Left lobe of liver (tissue), 2 donors: ENCODE measurements at regions not wholly inside any gene's neighbourhood (a gene's known extent, or its start where the extent isn't known, plus 50 kb on each side); places are given as distances from the start of the nearest gene placed in this dataset.
"Not testable (repeated sequence)": the region's sequence is repeated elsewhere in the genome, so short reads cannot be mapped to it uniquely, and the experiment has no call there.

Experiments used
- ATAC-seq: fragments of 200-7000 bp; cut with Tn5 transposase; one replicate; pipeline ENCODE4 v1.9.1; 2020; ENCODE audit warnings: mild to moderate bottlenecking, moderate library complexity
- DNase-seq: peaks from one replicate; pipeline ENCODE4 v3.0.0-alpha.2; 2020; ENCODE audit warnings: low spot score
- donor health status: DM: no; HTN: no; CAD: no; lungs with moderate emphysema.
- donor health status: DM: no; HTN: yes; CAD: no.

DNA sequence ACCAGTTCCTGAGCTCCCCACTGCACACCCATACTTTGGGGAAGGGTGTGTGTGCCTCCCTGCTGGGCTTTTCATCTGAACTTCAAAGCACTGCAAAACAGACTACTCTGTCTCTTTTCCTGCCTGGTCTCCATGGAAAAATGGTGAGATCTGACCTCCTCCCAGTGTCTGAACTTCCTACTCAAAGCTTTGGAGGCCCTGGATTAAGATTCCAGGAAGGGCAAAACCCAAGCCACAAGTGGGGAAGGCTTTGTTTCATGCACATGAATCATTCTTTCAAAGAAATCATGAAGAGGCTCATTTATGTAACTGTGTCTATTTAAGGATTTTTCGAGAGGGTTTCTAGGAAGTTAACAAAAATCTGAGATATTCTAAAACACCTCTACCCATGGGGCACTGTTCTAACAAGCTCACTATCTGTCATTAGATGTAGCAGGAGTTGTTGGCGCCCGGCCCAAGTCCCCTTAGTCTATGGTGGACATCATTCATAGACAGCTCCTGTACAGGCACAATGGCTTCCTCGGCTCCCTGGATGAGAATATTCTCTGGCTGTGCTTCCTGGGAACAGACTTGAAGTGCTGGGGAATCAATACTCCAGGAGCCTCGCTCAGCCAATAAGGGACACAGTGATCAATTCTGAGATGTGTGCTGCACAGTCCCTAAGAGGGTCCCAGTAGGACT, 224.0 kb downstream of the KTN1 start:
- ATAC-seq (no peak), DNase-seq (no peak)

DNA sequence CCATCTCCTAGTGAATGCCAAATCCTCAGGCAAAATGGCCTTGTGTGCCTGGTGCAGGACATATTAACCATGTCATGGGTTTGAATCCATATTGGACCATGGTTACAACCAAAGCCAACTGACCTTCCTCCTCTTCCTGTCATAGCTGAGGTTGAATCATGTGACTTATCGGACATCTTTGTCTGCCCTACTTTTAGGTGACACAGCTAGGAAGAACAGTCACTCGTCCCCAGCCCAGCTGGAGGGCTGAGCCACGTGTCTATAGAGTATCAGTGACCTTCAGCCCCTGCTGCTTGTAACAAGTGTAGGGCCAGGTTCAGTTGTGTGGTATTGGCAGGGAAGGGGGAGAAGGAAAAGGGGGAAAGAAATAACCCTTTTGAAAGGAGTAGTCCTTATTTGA, 225.2 kb downstream of the KTN1 start:
- no peak for DNase-seq
- no peak for ATAC-seq

DNA sequence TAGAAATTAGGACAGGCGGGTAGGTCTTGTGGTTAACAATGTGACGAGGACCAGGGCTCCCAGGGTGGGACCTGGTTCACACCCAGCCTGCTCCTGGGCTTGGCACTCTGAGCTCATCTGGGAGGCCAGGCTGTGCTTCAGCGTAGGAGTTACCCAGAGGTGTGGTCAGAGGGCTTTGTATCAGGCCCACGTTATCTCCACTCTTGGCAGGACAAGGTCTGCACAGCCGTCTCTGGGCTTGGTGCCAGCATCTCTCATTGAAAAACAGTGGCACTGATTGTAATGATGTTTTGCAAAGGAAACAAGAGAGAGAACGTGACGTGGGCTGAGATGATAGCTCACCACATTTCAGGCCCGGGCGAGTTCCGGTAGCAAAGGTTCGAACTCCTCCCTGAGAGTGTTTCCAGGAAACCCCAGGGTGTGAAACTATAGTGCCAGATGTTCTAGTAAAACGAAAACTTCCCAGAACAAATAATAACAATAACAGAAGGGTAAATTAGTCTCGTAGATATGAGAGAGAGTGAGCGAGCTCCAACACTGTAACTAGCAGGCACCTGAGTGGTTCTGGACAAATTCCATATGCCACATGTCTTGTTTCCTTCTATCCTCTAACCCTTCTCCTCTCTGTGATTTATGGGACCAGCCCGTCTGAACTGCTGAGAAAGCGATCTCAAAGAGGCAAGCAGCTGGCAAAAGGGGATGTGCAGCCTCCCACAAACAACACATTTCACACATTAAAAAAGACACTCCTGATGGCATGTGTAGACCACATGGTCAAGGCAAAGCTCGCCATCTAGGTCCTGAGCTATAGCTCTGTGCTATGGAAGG, 227.3 kb downstream of the KTN1 start:
- ATAC-seq (peak; percentile 95), DNase-seq (peak; percentile 79)

DNA sequence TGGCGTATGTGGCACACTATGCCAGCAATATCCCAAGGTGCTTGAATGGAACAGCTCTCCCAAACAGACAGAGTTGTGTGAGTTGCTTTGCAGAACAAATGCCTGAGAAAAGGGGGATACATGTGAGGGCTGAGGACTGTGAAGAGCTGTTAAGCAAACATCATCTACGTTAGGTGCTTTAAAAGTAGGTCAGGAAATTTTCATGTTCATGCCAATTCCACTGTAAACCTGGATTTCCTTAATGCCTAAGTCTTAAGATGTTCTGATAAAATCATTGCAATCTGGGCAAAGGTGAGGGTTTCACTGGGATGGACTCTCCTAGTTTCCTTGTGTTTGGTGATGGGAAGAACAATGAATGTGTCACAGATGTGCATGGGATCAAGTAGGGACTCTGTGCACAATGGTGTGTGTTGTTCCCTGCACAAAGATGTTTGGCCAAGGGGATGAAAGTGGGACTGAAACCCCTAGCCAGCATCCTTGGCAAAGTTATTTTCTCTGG, 227.9 kb downstream of the KTN1 start:
- DNase-seq (no peak), ATAC-seq (no peak)

DNA sequence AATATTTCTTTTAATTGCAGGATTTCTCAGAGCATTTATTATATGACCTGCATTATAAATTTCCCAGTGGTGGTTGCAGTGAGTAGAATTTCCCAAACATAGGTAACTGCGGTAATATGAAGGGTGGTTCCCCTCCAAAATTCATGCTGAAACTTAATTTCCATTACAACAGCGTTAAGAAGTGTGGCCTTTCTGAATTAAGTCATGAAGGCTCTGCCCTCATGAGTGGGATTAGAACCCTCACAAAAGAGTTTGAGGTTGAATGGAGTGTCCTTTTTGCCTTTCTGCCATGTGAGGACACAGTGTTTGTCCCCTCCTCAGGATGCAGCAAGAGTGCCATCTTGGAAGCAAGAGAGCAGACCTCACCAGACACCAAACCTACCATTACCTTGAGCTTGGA, 233.6 kb downstream of the KTN1 start:
- ATAC-seq (no peak), DNase-seq (no peak)

DNA sequence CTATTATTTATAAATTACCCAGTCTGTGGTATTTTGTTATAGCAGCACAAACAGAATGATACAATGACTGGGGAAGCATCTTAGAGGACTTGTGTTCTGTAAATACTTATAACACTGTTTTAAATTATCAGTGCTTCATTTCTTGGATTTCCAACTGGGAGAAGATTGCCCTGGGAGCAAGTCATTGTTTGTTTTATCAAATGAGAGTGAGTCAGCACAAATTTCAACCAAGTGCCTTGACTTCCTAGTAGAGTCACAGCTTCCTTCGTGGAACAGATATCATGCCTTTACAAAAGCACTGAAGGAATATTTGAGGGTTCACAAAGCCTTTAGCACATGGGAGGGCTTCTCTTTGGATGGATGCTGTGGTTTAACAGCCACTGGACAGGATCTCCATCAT, 234.1 kb downstream of the KTN1 start:
- DNase-seq (no peak), ATAC-seq (no peak)

DNA sequence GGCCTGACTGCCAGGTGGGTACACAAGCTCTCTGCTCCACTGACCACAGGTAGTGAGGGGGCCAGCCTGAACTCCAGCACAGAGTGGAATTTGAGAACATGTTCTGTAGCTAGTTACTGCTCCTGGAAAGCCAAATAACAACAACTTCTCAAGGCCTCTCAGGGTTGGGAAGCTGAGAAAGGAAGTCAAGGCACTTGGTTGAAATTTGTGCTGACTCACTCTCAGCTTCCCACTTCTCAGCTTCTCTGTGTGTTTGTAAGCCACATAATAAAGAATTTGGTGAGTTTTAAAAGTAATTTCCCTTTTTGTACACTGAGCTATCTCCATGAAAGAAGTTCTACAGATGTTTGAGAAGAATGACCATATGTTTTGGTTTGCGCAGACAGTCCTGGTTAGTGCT, 234.9 kb downstream of the KTN1 start:
- DNase-seq, result no peak
- ATAC-seq, result peak; percentile 34

DNA sequence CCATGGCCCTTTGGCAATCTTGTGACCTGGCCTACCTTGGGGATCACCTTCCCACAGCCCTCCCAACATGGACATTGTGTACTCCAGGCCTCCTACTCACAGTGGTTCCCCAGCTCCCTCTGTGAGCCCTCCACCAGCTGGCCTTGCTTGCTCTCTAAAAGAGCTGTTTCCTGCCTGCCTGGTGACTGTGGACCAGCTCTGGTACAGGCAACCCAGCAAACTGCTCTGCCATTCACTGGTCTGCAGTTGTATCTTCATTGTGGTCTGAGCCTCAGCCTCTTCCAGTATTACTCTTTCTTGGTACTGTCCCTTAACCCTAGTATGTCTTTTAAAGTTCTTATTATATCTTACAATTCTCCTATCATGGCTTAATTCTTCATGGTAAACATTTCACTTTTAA, 236.2 kb downstream of the KTN1 start:
- DNase-seq (no peak), ATAC-seq (no peak)

DNA sequence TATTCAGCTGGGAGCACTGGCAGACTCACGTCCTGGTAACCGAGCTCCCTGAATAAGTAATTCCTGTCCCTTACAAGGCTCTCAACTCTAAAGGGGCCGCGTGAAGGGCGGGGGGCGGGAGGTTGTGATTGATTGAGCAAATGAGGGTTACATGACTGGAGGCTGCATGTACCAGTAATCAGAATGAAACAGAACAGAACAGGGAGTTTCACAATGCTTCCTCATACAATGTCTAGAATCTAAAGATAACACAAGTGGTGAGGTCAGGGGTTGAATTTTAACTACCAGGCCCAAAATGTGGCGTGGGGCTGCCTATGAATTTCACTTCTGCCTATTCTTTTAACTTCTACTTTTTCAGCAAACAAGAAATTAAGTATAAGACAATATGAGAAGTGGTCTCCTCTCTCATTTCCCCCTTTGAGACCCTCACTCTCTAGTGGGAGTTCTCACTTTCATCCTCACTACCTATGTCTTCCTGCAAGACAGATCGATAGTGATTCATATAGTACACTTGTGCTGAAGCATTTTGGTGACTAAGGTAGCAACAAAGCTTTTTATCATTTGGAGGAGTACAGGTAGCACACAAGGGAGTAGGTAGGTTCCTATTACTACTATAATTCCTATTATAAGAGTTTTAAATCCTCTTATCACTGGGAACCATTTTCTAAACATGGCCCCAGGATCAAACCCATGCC, 239.8 kb downstream of the KTN1 start:
- ATAC-seq (no peak), DNase-seq (no peak)

DNA sequence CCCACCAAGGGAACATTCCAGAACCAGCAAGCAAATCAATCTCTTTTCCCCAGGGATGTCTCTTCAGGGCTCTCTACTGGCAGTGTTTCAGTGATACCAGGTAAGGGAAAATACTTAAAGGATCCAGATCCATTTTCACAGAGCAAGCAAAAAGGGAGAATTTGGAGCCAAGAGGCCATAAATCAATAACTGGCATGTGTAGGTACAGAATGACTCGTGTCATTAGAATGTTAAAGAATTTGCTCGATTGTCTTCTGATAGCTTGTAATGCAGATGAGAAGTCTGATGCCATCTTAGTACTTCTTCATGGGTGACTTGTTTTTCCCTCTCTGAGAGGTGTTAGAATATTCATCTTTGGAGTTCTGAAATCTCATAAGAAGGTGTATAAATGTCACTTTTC, 242.9 kb downstream of the KTN1 start:
- ATAC-seq, result no peak
- no peak for DNase-seq

DNA sequence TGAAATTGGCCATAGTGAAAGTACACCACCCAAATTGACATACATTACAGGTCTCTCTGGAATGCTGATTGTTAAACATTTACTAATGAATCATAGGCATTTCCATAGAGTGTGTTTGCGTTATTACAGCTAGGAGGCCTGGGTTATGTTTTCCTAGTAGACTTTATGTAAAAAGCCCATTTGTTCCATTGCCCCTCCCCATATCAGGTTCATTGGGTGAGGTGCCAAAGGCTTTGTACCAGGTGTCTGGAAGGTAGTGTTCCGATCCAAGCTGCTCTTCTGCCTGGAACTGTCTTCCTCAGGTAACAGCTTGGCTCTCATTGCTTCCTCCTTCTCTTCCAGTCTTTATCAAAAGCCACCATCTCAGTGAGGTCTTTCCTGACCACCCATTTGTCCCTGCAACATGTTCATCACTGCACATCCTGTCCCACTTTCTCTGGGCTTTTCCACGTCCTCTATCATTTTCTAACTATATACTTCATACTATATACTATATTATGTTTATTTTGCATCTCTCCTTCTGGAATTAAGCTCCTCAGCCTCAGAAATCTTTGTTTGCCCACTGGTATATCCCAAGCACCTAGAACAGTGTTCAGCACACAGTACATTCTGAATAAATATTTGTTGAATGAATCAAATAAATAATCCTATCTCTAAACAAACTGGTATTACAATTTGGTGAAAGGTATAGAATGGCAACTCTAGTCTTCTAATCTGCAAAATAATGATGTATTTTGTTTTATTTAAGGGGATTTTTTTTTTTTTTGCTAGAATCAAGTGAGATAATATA, 252.3 kb downstream of the KTN1 start:
- no peak for ATAC-seq
- no peak for DNase-seq

DNA sequence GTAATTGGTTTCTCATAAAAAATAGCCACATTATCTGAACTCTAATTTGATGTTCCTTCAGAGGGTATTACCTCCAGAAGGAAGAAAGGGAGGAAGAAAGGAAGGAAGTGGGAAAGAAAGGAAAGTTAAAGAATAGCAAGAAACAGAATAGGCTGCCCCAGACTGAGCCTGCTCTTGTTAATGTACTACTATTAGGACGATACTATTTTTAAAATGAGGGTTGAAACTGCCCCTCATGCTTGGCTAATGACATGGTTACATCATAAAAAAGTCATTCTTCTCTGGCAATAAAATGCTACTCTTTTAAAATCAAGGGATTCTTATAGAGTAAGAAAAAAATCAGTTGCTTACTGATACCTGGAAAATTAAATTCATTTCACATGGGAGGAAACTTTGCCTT, 253.0 kb downstream of the KTN1 start:
- ATAC-seq, result no peak
- DNase-seq, result no peak

DNA sequence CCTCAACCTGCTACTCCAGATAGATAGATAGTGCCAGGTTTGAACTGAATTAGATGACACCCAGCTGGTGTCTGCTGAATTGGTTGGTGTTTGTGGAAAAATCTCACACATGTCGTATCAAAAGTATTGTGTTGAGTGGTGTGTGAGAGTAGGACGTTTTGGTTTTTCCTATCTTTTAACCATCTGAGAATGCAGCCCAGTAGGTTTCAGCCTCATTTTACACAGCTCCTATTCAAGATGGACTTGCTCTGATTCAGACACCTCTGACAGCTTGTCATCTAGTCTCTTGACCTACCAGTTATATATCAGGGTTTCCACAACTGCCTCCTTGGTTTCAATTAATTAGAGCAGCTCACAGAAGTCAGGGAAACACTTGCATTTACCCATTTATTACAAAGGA, 254.4 kb downstream of the KTN1 start:
- ATAC-seq (no peak), DNase-seq (no peak)

DNA sequence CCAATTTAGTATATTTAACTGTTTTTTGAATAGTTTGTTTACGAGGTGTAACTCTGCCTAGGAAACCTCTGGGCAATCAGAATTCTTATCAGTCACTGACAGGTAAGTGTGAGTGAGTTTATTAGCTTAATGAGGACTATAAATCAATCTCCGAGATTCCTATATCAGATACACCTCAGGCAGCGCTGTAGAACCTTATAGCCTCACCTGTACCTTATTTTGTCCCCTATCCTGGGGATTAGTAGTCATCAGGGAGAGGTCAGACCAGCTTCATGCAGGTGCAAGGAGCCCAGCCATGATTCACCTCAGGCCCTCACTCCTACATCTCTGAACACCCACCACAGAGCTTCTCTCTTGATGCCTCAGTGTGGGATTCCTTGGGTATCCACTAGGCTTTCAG, 256.0 kb downstream of the KTN1 start:
- ATAC-seq (no peak), DNase-seq (no peak)

DNA sequence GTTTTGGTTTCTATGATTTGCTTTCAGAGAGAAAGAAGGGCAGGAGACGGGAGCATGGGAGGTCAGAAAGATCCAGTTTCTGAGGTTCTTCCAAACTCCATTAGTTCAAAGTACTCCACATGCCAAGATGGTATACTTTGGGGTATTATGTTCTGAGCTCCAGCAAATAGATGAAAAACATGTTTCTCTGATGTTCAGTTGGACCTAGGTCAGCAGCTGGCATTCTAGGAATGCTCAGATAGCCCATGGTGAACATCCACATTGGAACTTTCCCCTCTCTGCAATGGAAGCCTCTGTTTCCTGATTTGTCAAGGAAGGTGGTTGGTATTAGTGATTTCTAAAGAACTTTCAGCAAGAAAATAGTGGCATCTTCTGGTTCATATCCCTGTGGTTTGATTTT, 257.5 kb downstream of the KTN1 start:
- DNase-seq (no peak), ATAC-seq (no peak)

DNA sequence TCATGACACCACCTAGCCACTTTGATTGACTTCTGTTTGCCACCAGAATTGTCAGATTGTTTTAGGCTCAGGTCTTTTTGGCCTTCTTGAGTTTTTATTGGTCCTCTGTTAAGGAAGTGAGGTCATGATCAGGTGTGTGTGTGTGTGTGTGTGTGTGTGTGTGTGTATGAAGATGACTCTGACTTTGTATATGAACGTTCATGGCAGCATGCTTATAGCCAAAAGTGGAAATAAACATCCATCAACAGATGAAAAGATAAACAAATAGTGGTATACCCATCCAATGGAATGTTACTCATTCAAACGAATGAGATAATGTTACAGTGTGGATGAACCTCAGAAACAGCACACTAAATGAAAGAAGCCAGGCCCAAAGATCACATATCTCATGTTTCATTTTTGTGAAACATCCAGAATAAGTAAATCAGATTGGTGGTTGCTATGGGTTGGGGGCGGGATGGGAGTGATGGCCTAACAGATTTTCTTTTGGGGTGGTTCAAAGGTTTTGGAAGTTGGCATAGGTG, 258.6 kb downstream of the KTN1 start:
- DNase-seq (no peak), ATAC-seq (no peak)

DNA sequence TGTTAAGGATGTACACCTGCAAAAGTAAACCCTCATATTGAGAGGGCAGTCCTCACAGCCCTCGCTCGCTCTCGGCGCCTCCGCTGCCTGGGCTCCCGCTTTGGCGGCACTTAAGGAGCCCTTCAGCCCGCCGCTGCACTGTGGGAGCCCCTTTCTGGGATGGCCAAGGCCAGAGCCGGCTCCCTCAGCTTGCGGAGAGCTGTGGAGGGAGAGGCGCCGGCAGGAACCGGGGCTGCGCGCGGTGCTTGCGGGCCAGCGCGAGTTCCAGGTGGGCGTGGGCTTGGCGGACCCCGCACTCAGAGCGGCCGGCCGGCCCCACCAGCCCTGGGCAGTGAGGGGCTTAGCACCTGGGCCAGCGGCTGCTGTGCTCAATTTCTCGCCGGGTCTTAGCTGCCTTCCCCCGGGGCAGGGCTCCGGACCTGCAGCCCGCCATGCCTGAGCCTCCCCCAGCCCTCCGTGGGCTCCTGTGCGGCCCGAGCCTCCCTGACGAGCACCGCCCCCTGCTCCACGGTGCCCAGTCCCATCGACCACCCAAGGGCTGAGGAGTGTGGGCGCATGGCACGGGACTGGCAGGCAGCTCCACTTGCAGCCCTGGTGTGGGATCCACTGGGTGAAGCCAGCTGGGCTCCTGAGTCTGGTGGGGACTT, 259.4 kb downstream of the KTN1 start:
- not testable (repeated sequence) for DNase-seq, ATAC-seq

DNA sequence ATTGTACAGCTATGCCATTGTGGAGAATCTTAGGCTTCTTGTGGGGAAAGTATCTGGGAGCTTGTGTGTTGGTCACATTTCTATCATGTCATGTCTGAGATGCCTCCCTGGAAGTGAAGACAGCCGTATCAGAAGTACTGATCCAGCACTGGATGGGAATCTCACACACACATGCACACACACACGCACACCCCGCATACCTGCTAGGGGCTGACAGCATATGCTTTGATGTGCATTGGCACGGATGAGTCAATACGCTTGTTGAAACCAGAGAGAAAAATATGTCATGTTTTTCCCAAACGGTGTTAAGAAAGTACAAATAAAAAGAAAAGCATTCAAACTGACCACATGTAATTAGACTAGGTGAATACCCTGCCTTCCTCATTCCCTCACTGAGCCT, 260.8 kb downstream of the KTN1 start:
- no peak for ATAC-seq
- DNase-seq, result no peak

DNA sequence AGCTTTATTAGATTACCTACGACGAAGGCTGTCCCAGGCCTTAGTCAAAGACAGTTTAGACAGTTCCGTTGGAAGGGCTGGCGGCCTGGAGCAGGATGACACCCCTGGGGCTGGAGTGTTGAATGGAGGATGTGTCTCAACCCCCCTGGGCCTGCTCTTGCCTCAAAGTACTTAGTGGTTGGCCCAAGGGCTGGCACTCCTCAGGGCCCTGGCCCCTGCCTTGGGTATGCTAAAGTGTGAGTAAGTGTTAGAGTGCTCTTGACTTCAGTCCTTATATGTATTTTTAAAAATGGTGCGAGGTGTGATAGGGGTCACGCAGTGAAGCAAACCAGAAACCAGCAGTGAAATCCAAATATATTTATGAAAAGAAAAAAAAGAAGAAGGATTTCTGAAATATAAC, 261.6 kb downstream of the KTN1 start:
- no peak for DNase-seq
- no peak for ATAC-seq

DNA sequence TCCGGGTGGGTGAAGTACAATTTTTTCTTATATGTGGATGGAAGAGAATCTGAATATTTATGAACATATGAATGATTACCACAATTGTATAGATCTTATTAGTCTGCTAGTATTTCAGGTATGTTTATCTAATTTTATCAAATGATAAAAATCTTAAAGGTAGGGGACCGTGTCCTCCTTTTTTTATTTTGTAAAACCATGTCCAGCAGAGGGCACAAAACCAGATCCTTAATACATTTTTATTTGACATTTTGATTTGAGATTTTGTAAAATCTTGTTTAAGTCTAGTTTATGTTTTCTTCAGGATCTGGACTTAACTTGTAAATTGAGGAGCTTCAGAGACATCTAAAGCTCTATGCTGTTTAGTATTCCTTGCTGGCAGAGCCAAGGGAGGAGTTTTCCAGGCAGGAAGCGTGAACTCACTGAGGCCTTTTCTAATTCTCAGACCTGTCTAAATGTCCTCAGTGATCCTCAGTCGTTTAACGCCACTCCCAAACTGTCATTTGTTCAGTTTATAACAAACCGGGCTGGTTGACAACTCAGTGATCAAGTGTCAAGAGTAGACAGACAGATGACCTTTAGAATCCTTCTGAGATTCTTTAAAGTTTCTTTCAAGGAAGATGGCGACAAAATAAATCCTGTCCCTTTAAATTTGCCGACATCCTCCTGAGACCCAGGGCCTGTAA, 263.9 kb downstream of the KTN1 start:
- ATAC-seq, result no peak
- DNase-seq, result no peak
